Stimulated activated effector memory CD8-positive, alpha-beta T cell treated with anti-CD3 and anti-CD28 coated beads, Interleukin-12 subunit alpha, Interleukin-12 subunit beta, amount 100 ng/mL, for 72 hours (primary cell): ENCODE measurements at regions not wholly inside any gene's neighbourhood (a gene's known extent, or its start where the extent isn't known, plus 50 kb on each side); places are given as distances from the start of the nearest gene placed in this dataset.
"Not testable (repeated sequence)": the region's sequence is repeated elsewhere in the genome, so short reads cannot be mapped to it uniquely, and the experiment has no call there.

Source experiments
- ATAC-seq: fragments of 150-1000 bp; cut with Tn5 transposase; 2 replicates; pipeline ENCODE4 v1.10.0; 2021
- DNase-seq, 2 donors: peaks; one replicate each; pipeline ENCODE4 v3.0.0; 2021 to 2022; ENCODE audit warnings: low spot score in 2 of 2
- H3K27ac Mint-ChIP-seq: one replicate; pipeline ENCODE4 v1.8.0; 2022; ENCODE audit warnings: mild to moderate bottlenecking, mixed read lengths
- H3K36me3 Mint-ChIP-seq: one replicate; pipeline ENCODE4 v1.8.0; 2022; ENCODE audit warnings: mild to moderate bottlenecking, mixed read lengths
- H3K4me1 Mint-ChIP-seq: one replicate; pipeline ENCODE4 v1.8.0; 2022; ENCODE audit warnings: mixed read lengths
- H3K4me3 Mint-ChIP-seq: one replicate; pipeline ENCODE4 v1.8.0; 2022; ENCODE audit warnings: mild to moderate bottlenecking, mixed read lengths
- H3K9me3 Mint-ChIP-seq: one replicate; pipeline ENCODE4 v1.8.0; 2022; ENCODE audit warnings: mixed read lengths

- H3K36me3 Mint-ChIP-seq = no peaks in the 10 kb centered on the region
- no peaks in the 10 kb centered on the region for H3K4me1 Mint-ChIP-seq
- no peak overlapping the region for H3K27ac Mint-ChIP-seq
- no peaks in the 10 kb centered on the region for H3K9me3 Mint-ChIP-seq
- DNase-seq (no peak), ATAC-seq (no peak)
- H3K4me3 Mint-ChIP-seq = no peak overlapping the region
Observed at GRCh38 chr5:74402553-74402952, 238.0 kb downstream of the ENC1 start.

GRCh38 chr5:74401946-74402320 is 238.6 kb downstream of the ENC1 start:
- no peaks in the 10 kb centered on the region for H3K4me1 Mint-ChIP-seq
- H3K27ac Mint-ChIP-seq = no peak overlapping the region
- no peaks in the 10 kb centered on the region for H3K36me3 Mint-ChIP-seq
- no peaks in the 10 kb centered on the region for H3K9me3 Mint-ChIP-seq
- H3K4me3 Mint-ChIP-seq = no peak overlapping the region
- DNase-seq = no peak
- no peak for ATAC-seq

GRCh38 chr5:74401281-74401945 is 239.1 kb downstream of the ENC1 start:
- Mint-ChIP-seq H3K4me1 (no peaks in the 10 kb centered on the region), H3K4me3 (no peak overlapping the region), H3K36me3 (no peaks in the 10 kb centered on the region), H3K27ac (no peak overlapping the region), H3K9me3 (no peaks in the 10 kb centered on the region)
- ATAC-seq (no peak), DNase-seq (no peak)

DNA sequence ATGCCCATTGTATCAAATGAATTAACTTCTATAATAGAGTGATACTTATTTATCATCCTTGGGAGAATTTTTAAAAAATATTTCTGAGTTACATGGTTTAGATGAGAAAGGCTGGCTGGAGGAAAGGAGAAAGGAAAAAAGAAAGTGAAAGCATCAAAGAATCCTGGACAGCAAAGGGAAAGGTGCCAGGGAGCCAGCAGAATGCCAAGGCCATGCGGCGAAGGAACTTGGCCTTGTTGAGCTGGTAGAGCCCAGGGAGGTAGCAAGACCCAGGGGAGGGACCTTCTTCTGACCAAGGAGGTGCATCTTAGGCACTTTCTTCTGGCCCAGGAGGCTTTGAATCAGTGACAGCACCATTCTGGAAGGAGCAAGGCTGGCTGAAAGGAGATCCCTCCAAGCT is 240.5 kb downstream of the ENC1 start:
- Mint-ChIP-seq H3K9me3 (no peaks in the 10 kb centered on the region), H3K27ac (no peak overlapping the region), H3K36me3 (no peaks in the 10 kb centered on the region), H3K4me1 (no peaks in the 10 kb centered on the region), H3K4me3 (no peak overlapping the region)
- DNase-seq (no peak), ATAC-seq (no peak)

GRCh38 chr5:74396913-74397622 is 243.5 kb downstream of the ENC1 start:
- Mint-ChIP-seq H3K27ac (no peak overlapping the region), H3K4me1 (no peaks in the 10 kb centered on the region), H3K36me3 (no peaks in the 10 kb centered on the region), H3K9me3 (no peaks in the 10 kb centered on the region), H3K4me3 (no peak overlapping the region)
- no peak for DNase-seq
- no peak for ATAC-seq

DNA sequence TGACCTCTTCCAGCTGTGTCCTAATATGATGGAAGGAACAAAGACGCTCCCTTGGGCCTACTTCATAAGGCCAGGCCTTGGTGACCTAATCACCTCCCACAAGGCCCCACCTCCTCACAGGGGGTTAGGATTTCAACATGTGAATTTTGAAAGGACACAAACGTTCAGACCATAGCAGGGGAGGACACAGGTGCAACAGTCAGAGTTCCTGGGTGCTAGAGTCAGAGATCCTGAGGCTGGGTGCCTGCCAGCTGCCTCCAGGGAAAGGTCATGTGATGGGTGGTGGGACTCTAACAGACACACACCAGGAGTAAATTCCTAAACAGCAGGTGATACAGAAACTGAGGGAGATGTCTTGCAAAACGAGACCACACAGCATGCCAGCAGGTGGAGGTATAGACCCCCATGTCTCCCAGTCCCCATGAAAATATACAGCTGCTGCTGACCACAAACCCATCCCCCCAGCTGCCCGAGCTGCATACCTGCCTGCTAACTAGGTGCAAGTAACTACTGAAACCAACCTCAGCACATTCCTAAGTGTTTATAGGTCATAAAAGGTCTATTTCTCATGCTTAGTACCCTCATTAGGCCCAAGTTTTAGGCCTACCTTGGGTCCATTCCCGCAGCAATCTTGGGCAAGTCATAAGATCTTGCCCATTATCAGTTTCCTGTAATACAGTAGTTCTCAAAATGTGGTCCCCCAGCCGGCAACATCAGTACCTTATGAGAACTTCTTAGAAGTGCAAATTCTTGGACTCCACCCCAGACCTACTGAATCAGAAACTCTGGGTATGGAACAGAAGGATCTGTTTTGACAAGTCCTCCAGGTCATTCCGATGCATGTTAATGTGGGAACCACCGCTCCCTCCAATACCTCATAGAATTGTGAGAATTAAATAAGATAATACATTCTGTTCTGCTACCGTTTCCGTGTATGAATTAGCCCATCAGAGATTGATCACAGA is 245.3 kb downstream of the ENC1 start:
- no peaks in the 10 kb centered on the region for H3K9me3 Mint-ChIP-seq
- ATAC-seq (no peak), DNase-seq (no peak)
- H3K4me3 Mint-ChIP-seq = no peak overlapping the region
- H3K27ac Mint-ChIP-seq = no peak overlapping the region
- H3K36me3 Mint-ChIP-seq = no peaks in the 10 kb centered on the region
- H3K4me1 Mint-ChIP-seq = no peaks in the 10 kb centered on the region

DNA sequence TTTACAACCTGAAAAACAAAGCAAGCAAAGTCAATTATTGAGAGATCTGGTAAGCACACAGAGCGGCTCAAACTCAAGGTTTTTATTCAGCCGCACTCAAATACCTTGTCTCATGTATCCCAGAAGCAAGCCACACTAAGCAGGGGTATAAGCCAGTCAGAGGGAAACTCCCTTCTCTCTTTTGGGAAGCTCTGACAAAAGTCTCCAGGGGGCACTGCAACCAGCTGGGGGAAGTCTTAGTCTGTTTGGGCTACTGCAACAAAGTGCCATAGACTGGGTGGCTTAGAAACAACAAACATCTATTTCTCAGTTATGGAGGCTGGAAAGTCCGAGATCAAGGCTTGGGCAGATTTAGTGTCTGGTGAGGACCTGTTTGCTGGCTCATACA is 246.0 kb downstream of the ENC1 start:
- H3K4me1 Mint-ChIP-seq = no peaks in the 10 kb centered on the region
- ATAC-seq = no peak
- no peaks in the 10 kb centered on the region for H3K36me3 Mint-ChIP-seq
- H3K27ac Mint-ChIP-seq = no peak overlapping the region
- no peaks in the 10 kb centered on the region for H3K9me3 Mint-ChIP-seq
- H3K4me3 Mint-ChIP-seq = no peak overlapping the region
- no peak for DNase-seq

DNA sequence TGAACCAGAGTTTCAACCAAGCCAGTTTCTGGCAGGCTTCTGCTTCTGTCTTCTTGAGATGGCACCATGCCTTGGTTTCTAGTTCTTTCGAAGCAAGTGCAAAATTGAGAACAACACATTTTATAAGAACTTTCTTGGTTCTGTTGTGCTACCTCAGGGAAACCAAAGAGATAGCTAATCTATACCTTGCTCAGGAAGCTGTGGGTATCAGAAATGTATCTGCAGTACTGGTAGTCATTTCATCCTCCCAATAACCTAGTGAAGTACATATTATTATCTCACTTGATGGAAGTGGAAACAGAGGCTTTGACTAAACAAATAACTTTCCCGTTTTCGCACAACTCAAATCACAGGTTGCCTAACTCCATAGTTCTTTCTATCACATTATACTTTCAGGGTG is 246.6 kb downstream of the ENC1 start:
- H3K27ac Mint-ChIP-seq = no peak overlapping the region
- no peaks in the 10 kb centered on the region for H3K4me1 Mint-ChIP-seq
- no peak overlapping the region for H3K4me3 Mint-ChIP-seq
- no peaks in the 10 kb centered on the region for H3K36me3 Mint-ChIP-seq
- no peaks in the 10 kb centered on the region for H3K9me3 Mint-ChIP-seq
- DNase-seq = no peak
- ATAC-seq = no peak

GRCh38 chr5:74392711-74393351 is 247.7 kb downstream of the ENC1 start:
- no peak for ATAC-seq
- Mint-ChIP-seq H3K4me3 (no peak overlapping the region), H3K4me1 (no peaks in the 10 kb centered on the region), H3K9me3 (no peaks in the 10 kb centered on the region), H3K27ac (no peak overlapping the region), H3K36me3 (no peaks in the 10 kb centered on the region)
- no peak for DNase-seq

DNA sequence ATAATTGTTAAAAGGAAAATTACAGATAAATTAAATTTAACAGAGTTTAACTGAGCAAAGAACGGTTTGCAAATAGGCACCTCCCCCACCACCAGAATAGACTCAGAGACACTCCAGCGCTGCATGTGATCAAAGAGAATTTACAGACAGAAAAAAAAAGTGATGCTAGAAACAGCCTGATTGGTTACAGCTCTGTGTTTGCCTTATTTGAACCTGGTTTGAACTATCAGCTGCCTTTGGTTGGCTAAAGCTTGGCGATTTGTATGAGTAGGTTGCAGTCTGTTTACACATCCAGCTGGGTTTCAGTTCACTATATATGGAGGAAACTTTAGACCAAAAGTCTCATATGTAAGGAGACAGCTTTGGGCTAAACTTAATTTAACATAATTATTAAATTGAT is 249.1 kb downstream of the ENC1 start:
- no peaks in the 10 kb centered on the region for H3K36me3 Mint-ChIP-seq
- H3K4me3 Mint-ChIP-seq = no peak overlapping the region
- DNase-seq (no peak), ATAC-seq (no peak)
- no peaks in the 10 kb centered on the region for H3K9me3 Mint-ChIP-seq
- no peaks in the 10 kb centered on the region for H3K4me1 Mint-ChIP-seq
- no peak overlapping the region for H3K27ac Mint-ChIP-seq

GRCh38 chr5:74390822-74391221 is 249.7 kb downstream of the ENC1 start:
- Mint-ChIP-seq H3K36me3 (no peaks in the 10 kb centered on the region), H3K27ac (no peak overlapping the region), H3K9me3 (no peaks in the 10 kb centered on the region), H3K4me3 (no peak overlapping the region), H3K4me1 (no peaks in the 10 kb centered on the region)
- DNase-seq (no peak), ATAC-seq (no peak)

DNA sequence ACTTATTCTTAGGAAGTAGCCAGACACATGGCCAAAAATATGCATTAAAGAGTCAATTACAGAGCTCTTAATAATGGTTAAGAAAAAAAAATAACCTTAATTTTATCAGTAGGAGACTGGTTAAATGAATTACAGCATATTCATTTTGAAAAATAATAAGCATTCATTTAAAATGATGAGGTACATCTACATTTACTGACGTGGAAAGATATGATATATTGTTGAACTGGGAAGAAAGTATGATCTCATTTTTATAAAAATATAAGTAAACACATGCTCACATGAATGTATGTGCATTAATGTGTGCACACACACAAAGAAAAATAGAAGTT is 250.3 kb downstream of the ENC1 start:
- H3K4me1 Mint-ChIP-seq = no peaks in the 10 kb centered on the region
- no peak overlapping the region for H3K27ac Mint-ChIP-seq
- no peaks in the 10 kb centered on the region for H3K36me3 Mint-ChIP-seq
- H3K9me3 Mint-ChIP-seq = no peaks in the 10 kb centered on the region
- H3K4me3 Mint-ChIP-seq = no peak overlapping the region
- no peak for DNase-seq
- ATAC-seq = no peak

DNA sequence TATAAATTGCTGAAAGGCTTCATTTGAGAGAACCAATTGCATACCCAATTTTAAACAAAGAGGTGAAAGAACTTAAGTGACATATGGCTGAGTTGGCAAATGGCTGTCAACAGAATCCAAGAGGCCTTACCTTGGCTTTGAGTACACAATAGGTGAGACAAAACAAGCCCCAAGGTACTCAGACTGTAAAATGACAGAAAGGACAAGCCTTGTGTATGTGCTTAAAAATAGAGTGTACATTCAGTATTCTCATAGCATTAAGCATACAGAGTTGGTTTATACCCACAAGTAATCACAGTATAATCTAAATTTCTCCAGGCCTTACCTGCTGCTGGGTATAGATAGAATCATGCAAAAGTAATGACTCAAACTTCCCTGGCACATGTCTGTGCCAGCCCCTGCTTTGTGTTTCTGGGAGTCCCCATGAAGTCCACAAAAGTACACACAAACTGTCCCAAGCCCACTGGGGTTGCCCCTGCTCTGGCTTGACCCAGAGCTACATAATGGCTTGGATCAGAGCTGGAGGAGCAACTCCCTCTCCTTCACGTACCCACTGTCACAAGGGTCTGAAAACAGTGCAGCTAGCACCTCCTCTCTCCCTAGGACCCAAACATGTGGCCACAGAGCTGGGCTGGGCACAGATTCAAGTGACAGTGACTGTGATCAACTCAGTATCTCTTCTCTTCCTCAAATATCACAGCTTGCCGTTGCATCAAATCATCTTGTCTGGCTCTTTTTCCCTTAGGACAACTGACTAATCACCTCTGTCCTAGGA is 250.8 kb downstream of the ENC1 start:
- Mint-ChIP-seq H3K4me3 (no peak overlapping the region), H3K27ac (no peak overlapping the region), H3K9me3 (no peaks in the 10 kb centered on the region), H3K36me3 (no peaks in the 10 kb centered on the region), H3K4me1 (no peaks in the 10 kb centered on the region)
- no peak for DNase-seq
- ATAC-seq = no peak

- not testable (repeated sequence) for DNase-seq, H3K9me3 Mint-ChIP-seq, ATAC-seq, H3K36me3 Mint-ChIP-seq, H3K27ac Mint-ChIP-seq, H3K4me1 Mint-ChIP-seq, H3K4me3 Mint-ChIP-seq
Observed at GRCh38 chr5:74388411-74388810, 252.1 kb downstream of the ENC1 start.
